Nephron (organoid): ENCODE measurements at regions not wholly inside any gene's neighbourhood (a gene's known extent, or its start where the extent isn't known, plus 50 kb on each side); places are given as distances from the start of the nearest gene placed in this dataset.

Source experiments
- H3K27ac Mint-ChIP-seq, 3 experiments: 2 replicates each; pipeline ENCODE4 v1.8.0; 2020; ENCODE audit warnings: mixed read lengths in 3 of 3, mild to moderate bottlenecking in 2 of 3, moderate library complexity in 1 of 3
- H3K27me3 Mint-ChIP-seq: 2 replicates; pipeline ENCODE4 v1.8.0; 2021; ENCODE audit warnings: low read depth, mild to moderate bottlenecking, moderate library complexity, mixed read lengths
- H3K36me3 Mint-ChIP-seq: 2 replicates; pipeline ENCODE4 v1.8.0; 2020; ENCODE audit warnings: low read depth, mixed read lengths
- H3K4me1 Mint-ChIP-seq: 2 replicates; pipeline ENCODE4 v1.8.0; 2020; ENCODE audit warnings: mixed read lengths
- H3K4me3 Mint-ChIP-seq, 3 experiments: 2 replicates each; pipeline ENCODE4 v1.8.0; 2020; ENCODE audit warnings: mild to moderate bottlenecking in 3 of 3, mixed read lengths in 3 of 3, moderate library complexity in 2 of 3
- H3K9me3 Mint-ChIP-seq: 2 replicates; pipeline ENCODE4 v1.8.0; 2020; ENCODE audit warnings: mixed read lengths
- CTCF ChIP-seq, 3 experiments: fragments of 200-600 bp; sonication (generic); IDR thresholded peaks; one replicate each; pipeline ENCODE4 v1.5.0; 2021; ENCODE audit warnings: antibody characterized with exemption in 3 of 3; ENCODE audit not compliant: unreplicated experiment in 3 of 3

GRCh38 chr6:15734118-15734897 lies 71.5 kb upstream of the DTNBP1 start:
- H3K4me1 Mint-ChIP-seq: peaks cover 47% of the 10 kb centered on the region
- no peak overlapping the region for H3K4me3 Mint-ChIP-seq
- peak overlapping the region; percentile 83 to 89 (median 84) for H3K27ac Mint-ChIP-seq
- H3K9me3 Mint-ChIP-seq: no peaks in the 10 kb centered on the region
- H3K27me3 Mint-ChIP-seq: peaks cover 7% of the 10 kb centered on the region
- no peak for TF ChIP-seq CTCF (IDR thresholded peaks at IDR 0.05; ENCODE audit: unreplicated experiment in 3 of 3)
- no peaks in the 10 kb centered on the region for H3K36me3 Mint-ChIP-seq

GRCh38 chr6:15730922-15731321 lies 68.1 kb upstream of the DTNBP1 start:
- Mint-ChIP-seq H3K27ac (peak overlapping the region in 2 of 3 experiments; percentile 31 to 53), H3K36me3 (no peaks in the 10 kb centered on the region)
- no peak for TF ChIP-seq CTCF (IDR thresholded peaks at IDR 0.05; ENCODE audit: unreplicated experiment in 3 of 3)

GRCh38 chr6:15730442-15730841 lies 67.6 kb upstream of the DTNBP1 start:
- TF ChIP-seq CTCF (IDR thresholded peaks at IDR 0.05; ENCODE audit: unreplicated experiment in 3 of 3): no peak
- Mint-ChIP-seq H3K4me3 (no peak overlapping the region), H3K9me3 (peaks cover 2% of the 10 kb centered on the region), H3K36me3 (no peaks in the 10 kb centered on the region), H3K27ac (no peak overlapping the region), H3K4me1 (peaks cover 31% of the 10 kb centered on the region), H3K27me3 (peaks cover 7% of the 10 kb centered on the region)

More at GRCh38 chr6:15730922-15731321, 68.1 kb upstream of the DTNBP1 start:
- Mint-ChIP-seq H3K4me1 (peaks cover 36% of the 10 kb centered on the region), H3K4me3 (no peak overlapping the region), H3K9me3 (peaks cover 2% of the 10 kb centered on the region), H3K27me3 (peaks cover 7% of the 10 kb centered on the region)

- no peaks in the 10 kb centered on the region for H3K36me3 Mint-ChIP-seq
- H3K9me3 Mint-ChIP-seq: peaks cover 13% of the 10 kb centered on the region
- no peaks in the 10 kb centered on the region for H3K4me1 Mint-ChIP-seq
- no peak for TF ChIP-seq CTCF (IDR thresholded peaks at IDR 0.05; ENCODE audit: unreplicated experiment in 3 of 3)
- no peak overlapping the region for H3K27ac Mint-ChIP-seq
- no peak overlapping the region for H3K4me3 Mint-ChIP-seq
- H3K27me3 Mint-ChIP-seq: no peaks in the 10 kb centered on the region
Measured at GRCh38 chr6:15722731-15723130, 59.9 kb upstream of the DTNBP1 start.

GRCh38 chr6:15716889-15717288 lies 54.1 kb upstream of the DTNBP1 start:
- H3K4me3 Mint-ChIP-seq: no peak overlapping the region
- H3K9me3 Mint-ChIP-seq: peaks cover 30% of the 10 kb centered on the region
- H3K36me3 Mint-ChIP-seq: no peaks in the 10 kb centered on the region
- H3K4me1 Mint-ChIP-seq: peaks cover 4% of the 10 kb centered on the region
- no peaks in the 10 kb centered on the region for H3K27me3 Mint-ChIP-seq
- H3K27ac Mint-ChIP-seq: no peak overlapping the region
- no peak for TF ChIP-seq CTCF (IDR thresholded peaks at IDR 0.05; ENCODE audit: unreplicated experiment in 3 of 3)

- TF ChIP-seq CTCF (IDR thresholded peaks at IDR 0.05; ENCODE audit: unreplicated experiment in 3 of 3): no peak
Measured at GRCh38 chr6:15715851-15716250, 53.0 kb upstream of the DTNBP1 start.

More at GRCh38 chr6:15715851-15716250, 53.0 kb upstream of the DTNBP1 start:
- Mint-ChIP-seq H3K27me3 (no peaks in the 10 kb centered on the region), H3K4me3 (no peak overlapping the region), H3K4me1 (peaks cover 4% of the 10 kb centered on the region), H3K36me3 (no peaks in the 10 kb centered on the region), H3K9me3 (peaks cover 28% of the 10 kb centered on the region), H3K27ac (no peak overlapping the region)
